ENCODE measurements at regions not wholly inside any gene's neighbourhood (a gene's known extent, or its start where the extent isn't known, plus 50 kb on each side); places are given as distances from the start of the nearest gene placed in this dataset.

GRCh38 chrX:67480789-67481188, 63.0 kb upstream of the AR start:
- DNase-seq, result no peak
